GM23338 (cell line): ENCODE measurements at regions not wholly inside any gene's neighbourhood (a gene's known extent, or its start where the extent isn't known, plus 50 kb on each side); places are given as distances from the start of the nearest gene placed in this dataset.

Source experiments
- EZH2phosphoT487 ChIP-seq: fragments of 200-600 bp; sonication (generic); IDR thresholded peaks from one replicate; pipeline ENCODE4 v1.8.1; 2018; ENCODE audit warnings: antibody characterized with exemption; ENCODE audit not compliant: unreplicated experiment
- JUNB ChIP-seq: IDR thresholded peaks from one replicate; pipeline ENCODE4 v1.6.1; 2016; ENCODE audit warnings: antibody characterized with exemption; ENCODE audit not compliant: unreplicated experiment
- NANOG ChIP-seq: IDR thresholded peaks from 2 replicates; pipeline ENCODE4 v1.6.1; 2016; ENCODE audit warnings: antibody characterized with exemption, borderline replicate concordance
- POLR2AphosphoS5 ChIP-seq: IDR thresholded peaks from 2 replicates; pipeline ENCODE4 v1.6.1; 2016; ENCODE audit warnings: antibody characterized with exemption, low read depth
- ZNF331 ChIP-seq: fragments of 250-450 bp; sonication (Bioruptor Pico); IDR thresholded peaks from 2 replicates; pipeline ENCODE4 v1.5.0; 2020; ENCODE audit warnings: low read depth, mild to moderate bottlenecking, moderate library complexity
- TF ChIP-seq, protein P1 (sequence below): fragments of 250-450 bp; sonication (Bioruptor Pico); IDR thresholded peaks from 2 replicates; pipeline ENCODE4 v1.5.0; 2020; ENCODE audit warnings: mild to moderate bottlenecking, moderate library complexity
- TF ChIP-seq, protein P2 (sequence below): IDR thresholded peaks from 2 replicates; pipeline ENCODE4 v1.6.1; 2016; ENCODE audit warnings: antibody characterized with exemption
- TF ChIP-seq, protein P3 (sequence below), 2 experiments: fragments of 200-600 bp in 1 of 2; sonication (generic) in 1 of 2; conservative IDR thresholded peaks; 2 replicates each; pipeline versions ENCODE4 v1.5.1 to v1.6.1; 2016 to 2017; ENCODE audit warnings: antibody characterized with exemption in 2 of 2, low read depth in 2 of 2, mild to moderate bottlenecking in 2 of 2, moderate library complexity in 1 of 2

DNA sequence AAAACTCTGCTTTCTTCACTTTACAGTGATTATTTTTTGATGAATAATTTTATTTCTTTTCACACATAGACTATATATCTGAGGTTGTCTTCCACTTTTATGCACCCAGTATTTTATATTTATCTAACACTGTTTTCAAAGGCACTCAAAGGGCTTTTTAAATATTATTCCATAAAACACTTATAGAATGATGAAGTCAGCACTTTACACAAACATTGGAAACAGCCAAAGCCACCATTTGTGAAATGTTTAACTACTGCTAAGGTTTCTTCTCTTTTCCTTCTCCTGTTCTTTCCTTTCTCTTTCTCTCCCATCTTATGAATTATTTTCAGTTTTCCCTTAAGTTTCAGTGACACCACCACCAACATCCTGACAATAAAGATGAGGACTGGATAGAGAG lies 317.7 kb upstream of the FAM78B start (continued):
- TF ChIP-seq, protein P1, sequence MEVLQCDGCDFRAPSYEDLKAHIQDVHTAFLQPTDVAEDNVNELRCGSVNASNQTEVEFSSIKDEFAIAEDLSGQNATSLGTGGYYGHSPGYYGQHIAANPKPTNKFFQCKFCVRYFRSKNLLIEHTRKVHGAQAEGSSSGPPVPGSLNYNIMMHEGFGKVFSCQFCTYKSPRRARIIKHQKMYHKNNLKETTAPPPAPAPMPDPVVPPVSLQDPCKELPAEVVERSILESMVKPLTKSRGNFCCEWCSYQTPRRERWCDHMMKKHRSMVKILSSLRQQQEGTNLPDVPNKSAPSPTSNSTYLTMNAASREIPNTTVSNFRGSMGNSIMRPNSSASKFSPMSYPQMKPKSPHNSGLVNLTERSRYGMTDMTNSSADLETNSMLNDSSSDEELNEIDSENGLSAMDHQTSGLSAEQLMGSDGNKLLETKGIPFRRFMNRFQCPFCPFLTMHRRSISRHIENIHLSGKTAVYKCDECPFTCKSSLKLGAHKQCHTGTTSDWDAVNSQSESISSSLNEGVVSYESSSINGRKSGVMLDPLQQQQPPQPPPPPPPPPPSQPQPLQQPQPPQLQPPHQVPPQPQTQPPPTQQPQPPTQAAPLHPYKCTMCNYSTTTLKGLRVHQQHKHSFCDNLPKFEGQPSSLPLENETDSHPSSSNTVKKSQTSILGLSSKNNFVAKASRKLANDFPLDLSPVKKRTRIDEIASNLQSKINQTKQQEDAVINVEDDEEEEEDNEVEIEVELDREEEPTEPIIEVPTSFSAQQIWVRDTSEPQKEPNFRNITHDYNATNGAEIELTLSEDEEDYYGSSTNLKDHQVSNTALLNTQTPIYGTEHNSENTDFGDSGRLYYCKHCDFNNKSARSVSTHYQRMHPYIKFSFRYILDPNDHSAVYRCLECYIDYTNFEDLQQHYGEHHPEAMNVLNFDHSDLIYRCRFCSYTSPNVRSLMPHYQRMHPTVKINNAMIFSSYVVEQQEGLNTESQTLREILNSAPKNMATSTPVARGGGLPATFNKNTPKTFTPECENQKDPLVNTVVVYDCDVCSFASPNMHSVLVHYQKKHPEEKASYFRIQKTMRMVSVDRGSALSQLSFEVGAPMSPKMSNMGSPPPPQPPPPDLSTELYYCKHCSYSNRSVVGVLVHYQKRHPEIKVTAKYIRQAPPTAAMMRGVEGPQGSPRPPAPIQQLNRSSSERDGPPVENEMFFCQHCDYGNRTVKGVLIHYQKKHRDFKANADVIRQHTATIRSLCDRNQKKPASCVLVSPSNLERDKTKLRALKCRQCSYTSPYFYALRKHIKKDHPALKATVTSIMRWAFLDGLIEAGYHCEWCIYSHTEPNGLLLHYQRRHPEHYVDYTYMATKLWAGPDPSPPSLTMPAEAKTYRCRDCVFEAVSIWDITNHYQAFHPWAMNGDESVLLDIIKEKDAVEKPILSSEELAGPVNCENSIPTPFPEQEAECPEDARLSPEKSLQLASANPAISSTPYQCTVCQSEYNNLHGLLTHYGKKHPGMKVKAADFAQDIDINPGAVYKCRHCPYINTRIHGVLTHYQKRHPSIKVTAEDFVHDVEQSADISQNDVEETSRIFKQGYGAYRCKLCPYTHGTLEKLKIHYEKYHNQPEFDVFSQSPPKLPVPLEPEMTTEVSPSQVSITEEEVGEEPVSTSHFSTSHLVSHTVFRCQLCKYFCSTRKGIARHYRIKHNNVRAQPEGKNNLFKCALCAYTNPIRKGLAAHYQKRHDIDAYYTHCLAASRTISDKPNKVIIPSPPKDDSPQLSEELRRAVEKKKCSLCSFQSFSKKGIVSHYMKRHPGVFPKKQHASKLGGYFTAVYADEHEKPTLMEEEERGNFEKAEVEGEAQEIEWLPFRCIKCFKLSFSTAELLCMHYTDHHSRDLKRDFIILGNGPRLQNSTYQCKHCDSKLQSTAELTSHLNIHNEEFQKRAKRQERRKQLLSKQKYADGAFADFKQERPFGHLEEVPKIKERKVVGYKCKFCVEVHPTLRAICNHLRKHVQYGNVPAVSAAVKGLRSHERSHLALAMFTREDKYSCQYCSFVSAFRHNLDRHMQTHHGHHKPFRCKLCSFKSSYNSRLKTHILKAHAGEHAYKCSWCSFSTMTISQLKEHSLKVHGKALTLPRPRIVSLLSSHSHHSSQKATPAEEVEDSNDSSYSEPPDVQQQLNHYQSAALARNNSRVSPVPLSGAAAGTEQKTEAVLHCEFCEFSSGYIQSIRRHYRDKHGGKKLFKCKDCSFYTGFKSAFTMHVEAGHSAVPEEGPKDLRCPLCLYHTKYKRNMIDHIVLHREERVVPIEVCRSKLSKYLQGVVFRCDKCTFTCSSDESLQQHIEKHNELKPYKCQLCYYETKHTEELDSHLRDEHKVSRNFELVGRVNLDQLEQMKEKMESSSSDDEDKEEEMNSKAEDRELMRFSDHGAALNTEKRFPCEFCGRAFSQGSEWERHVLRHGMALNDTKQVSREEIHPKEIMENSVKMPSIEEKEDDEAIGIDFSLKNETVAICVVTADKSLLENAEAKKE = no peak
- TF ChIP-seq POLR2AphosphoS5 (no peak), JUNB (no peak), EZH2phosphoT487 (no peak), ZNF331 (CRISPR knock-in tag) (no peak), NANOG (no peak)
- TF ChIP-seq, protein P2, sequence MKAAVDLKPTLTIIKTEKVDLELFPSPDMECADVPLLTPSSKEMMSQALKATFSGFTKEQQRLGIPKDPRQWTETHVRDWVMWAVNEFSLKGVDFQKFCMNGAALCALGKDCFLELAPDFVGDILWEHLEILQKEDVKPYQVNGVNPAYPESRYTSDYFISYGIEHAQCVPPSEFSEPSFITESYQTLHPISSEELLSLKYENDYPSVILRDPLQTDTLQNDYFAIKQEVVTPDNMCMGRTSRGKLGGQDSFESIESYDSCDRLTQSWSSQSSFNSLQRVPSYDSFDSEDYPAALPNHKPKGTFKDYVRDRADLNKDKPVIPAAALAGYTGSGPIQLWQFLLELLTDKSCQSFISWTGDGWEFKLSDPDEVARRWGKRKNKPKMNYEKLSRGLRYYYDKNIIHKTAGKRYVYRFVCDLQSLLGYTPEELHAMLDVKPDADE = no peak
- TF ChIP-seq, protein P3, sequence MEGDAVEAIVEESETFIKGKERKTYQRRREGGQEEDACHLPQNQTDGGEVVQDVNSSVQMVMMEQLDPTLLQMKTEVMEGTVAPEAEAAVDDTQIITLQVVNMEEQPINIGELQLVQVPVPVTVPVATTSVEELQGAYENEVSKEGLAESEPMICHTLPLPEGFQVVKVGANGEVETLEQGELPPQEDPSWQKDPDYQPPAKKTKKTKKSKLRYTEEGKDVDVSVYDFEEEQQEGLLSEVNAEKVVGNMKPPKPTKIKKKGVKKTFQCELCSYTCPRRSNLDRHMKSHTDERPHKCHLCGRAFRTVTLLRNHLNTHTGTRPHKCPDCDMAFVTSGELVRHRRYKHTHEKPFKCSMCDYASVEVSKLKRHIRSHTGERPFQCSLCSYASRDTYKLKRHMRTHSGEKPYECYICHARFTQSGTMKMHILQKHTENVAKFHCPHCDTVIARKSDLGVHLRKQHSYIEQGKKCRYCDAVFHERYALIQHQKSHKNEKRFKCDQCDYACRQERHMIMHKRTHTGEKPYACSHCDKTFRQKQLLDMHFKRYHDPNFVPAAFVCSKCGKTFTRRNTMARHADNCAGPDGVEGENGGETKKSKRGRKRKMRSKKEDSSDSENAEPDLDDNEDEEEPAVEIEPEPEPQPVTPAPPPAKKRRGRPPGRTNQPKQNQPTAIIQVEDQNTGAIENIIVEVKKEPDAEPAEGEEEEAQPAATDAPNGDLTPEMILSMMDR (conservative IDR thresholded peaks at IDR 0.05; ENCODE audit: low read depth in 2 of 2) = no peak
